Neural cell (in vitro differentiated cells): ENCODE measurements at regions not wholly inside any gene's neighbourhood (a gene's known extent, or its start where the extent isn't known, plus 50 kb on each side); places are given as distances from the start of the nearest gene placed in this dataset.

Experiments used
- H2AFZ ChIP-seq: fragments of 200-600, 300-800 bp; sonication (generic), shearing (Covaris generic); 2 replicates; pipeline ENCODE4 v1.6.0; 2014; ENCODE audit warnings: low read depth, mild to moderate bottlenecking, antibody characterized with exemption, low read length, moderate library complexity
- H3F3A ChIP-seq: fragments of 200-600 bp; shearing (Covaris generic); 2 replicates; pipeline ENCODE4 v1.6.1; 2016; ENCODE audit warnings: mild to moderate bottlenecking, moderate library complexity, mixed read lengths, antibody characterized with exemption, low read length; ENCODE audit not compliant: insufficient read depth, poor library complexity, severe bottlenecking
- H3K27ac ChIP-seq: fragments of 200-600, 300-800 bp; sonication (generic), shearing (Covaris generic); 2 replicates; pipeline ENCODE4 v1.5.1; 2014; ENCODE audit warnings: mild to moderate bottlenecking, low read length, moderate library complexity
- H3K27me3 ChIP-seq: fragments of 300-800, 200-600 bp; sonication (generic), shearing (Covaris generic); 2 replicates; pipeline ENCODE4 v1.6.0; 2014; ENCODE audit warnings: mild to moderate bottlenecking, low read depth, low read length, moderate library complexity; ENCODE audit not compliant: insufficient read depth
- H3K36me3 ChIP-seq: fragments of 300-800, 200-600 bp; sonication (generic), shearing (Covaris generic); 2 replicates; pipeline ENCODE4 v1.5.1; 2014; ENCODE audit warnings: mild to moderate bottlenecking, antibody characterized with exemption, low read length, moderate library complexity; ENCODE audit not compliant: insufficient read depth
- H3K4me2 ChIP-seq: fragments of 300-800, 200-600 bp; sonication (generic), shearing (Covaris generic); 2 replicates; pipeline ENCODE4 v1.6.0; 2014; ENCODE audit warnings: mild to moderate bottlenecking, low read length
- H3K4me3 ChIP-seq: fragments of 300-800, 200-600 bp; sonication (generic), shearing (Covaris generic); 2 replicates; pipeline ENCODE4 v1.5.1; 2014; ENCODE audit warnings: mild to moderate bottlenecking, low read length, moderate library complexity
- H3K79me2 ChIP-seq: fragments of 200-600 bp; shearing (Covaris generic); replicated peaks from 2 replicates; pipeline ENCODE4 v1.6.0; 2014; ENCODE audit warnings: mild to moderate bottlenecking, low read length, moderate library complexity; ENCODE audit not compliant: insufficient read depth
- H3K9ac ChIP-seq: fragments of 300-800, 200-600 bp; sonication (generic), shearing (Covaris generic); 2 replicates; pipeline ENCODE4 v1.6.1; 2016; ENCODE audit warnings: mild to moderate bottlenecking, low read length, mixed read lengths
- H3K9me2 ChIP-seq: fragments of 200-600 bp; shearing (Covaris generic); 2 replicates; pipeline ENCODE4 v1.6.1; 2016; ENCODE audit warnings: mild to moderate bottlenecking, low read length, mixed read lengths; ENCODE audit not compliant: insufficient read depth
- H3K9me3 ChIP-seq: fragments of 200-600, 300-800 bp; sonication (generic), shearing (Covaris generic); 2 replicates; pipeline ENCODE4 v1.6.1; 2016; ENCODE audit warnings: mild to moderate bottlenecking, mixed run types, low read length, moderate library complexity, mixed read lengths
- H4K20me1 ChIP-seq: fragments of 200-600 bp; shearing (Covaris generic); 2 replicates; pipeline ENCODE4 v1.6.1; 2016; ENCODE audit warnings: mild to moderate bottlenecking, mixed run types; ENCODE audit not compliant: insufficient read depth
- CTCF ChIP-seq: fragments of 450-650 bp; IDR thresholded peaks from 2 replicates; pipeline ENCODE4 v1.5.1; 2014; ENCODE audit warnings: antibody characterized with exemption, mild to moderate bottlenecking, moderate library complexity; ENCODE audit not compliant: poor library complexity, severe bottlenecking
- EP300 ChIP-seq: fragments of 450-650 bp; conservative IDR thresholded peaks from 2 replicates; pipeline ENCODE4 v1.6.1; 2014; ENCODE audit warnings: antibody characterized with exemption, mild to moderate bottlenecking, moderate library complexity; ENCODE audit not compliant: poor library complexity, severe bottlenecking
- EZH2 ChIP-seq: fragments of 200-600, 300-800 bp; shearing (Covaris generic), sonication (generic); IDR thresholded peaks from 2 replicates; pipeline ENCODE4 v1.6.1; 2014; ENCODE audit warnings: antibody characterized with exemption, low read length, borderline replicate concordance, mild to moderate bottlenecking; ENCODE audit not compliant: insufficient read depth, poor library complexity, severe bottlenecking
- MXI1 ChIP-seq: fragments of 450-650 bp; conservative IDR thresholded peaks from 2 replicates; pipeline ENCODE4 v1.6.1; 2014; ENCODE audit warnings: antibody characterized with exemption, mild to moderate bottlenecking; ENCODE audit not compliant: poor library complexity, severe bottlenecking
- POLR2AphosphoS5 ChIP-seq: IDR thresholded peaks from 2 replicates; pipeline ENCODE4 v1.6.1; 2012
- RAD21 ChIP-seq: fragments of 450-650 bp; conservative IDR thresholded peaks from 2 replicates; pipeline ENCODE4 v1.6.1; 2014; ENCODE audit warnings: antibody characterized with exemption, mild to moderate bottlenecking, moderate library complexity
- SMC3 ChIP-seq: fragments of 450-650 bp; conservative IDR thresholded peaks from 2 replicates; pipeline ENCODE4 v1.6.1; 2014; ENCODE audit warnings: antibody characterized with exemption, mild to moderate bottlenecking, moderate library complexity; ENCODE audit not compliant: poor library complexity
- TAF1 ChIP-seq: IDR thresholded peaks from 2 replicates; pipeline ENCODE4 v1.6.1; 2012; ENCODE audit warnings: low read depth
- TF ChIP-seq, protein P1 (sequence below): IDR thresholded peaks from 2 replicates; pipeline ENCODE4 v1.6.1; 2012; ENCODE audit warnings: borderline replicate concordance

DNA sequence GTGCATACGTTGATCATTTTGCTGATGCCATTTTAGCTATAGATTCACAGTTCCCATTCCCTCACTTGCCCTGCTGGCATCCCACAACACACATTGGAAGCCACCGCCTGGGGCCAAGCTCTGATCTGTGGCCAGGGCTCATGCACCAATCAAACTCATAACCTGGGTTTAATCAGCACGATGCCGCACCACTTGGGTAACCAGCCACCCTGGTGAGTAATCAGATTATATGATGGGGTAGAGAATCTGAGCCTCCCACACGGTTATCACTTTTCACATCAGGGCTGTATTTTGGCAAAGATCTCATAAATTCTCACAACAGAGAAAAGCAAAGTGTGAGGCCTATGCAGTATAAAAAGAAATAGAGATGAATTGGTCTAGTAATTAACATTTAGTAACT, 66.0 kb upstream of the TNFRSF19 start:
- Histone ChIP-seq H3K9me3 (no peaks in the 10 kb centered on the region), H3K4me2 (no peak overlapping the region), H3K9ac (no peak overlapping the region), H3K79me2 (no peaks in the 10 kb centered on the region), H3K27me3 (no peaks in the 10 kb centered on the region), H3K36me3 (no peaks in the 10 kb centered on the region), H3K4me3 (no peak overlapping the region), H4K20me1 (no peaks in the 10 kb centered on the region), H2AFZ (no peak overlapping the region), H3K27ac (no peak overlapping the region), H3K9me2 (no peaks in the 10 kb centered on the region), H3F3A (no peaks in the 10 kb centered on the region)
- TF ChIP-seq EZH2 (no peak), CTCF (no peak), EP300 (no peak), MXI1 (no peak)

DNA sequence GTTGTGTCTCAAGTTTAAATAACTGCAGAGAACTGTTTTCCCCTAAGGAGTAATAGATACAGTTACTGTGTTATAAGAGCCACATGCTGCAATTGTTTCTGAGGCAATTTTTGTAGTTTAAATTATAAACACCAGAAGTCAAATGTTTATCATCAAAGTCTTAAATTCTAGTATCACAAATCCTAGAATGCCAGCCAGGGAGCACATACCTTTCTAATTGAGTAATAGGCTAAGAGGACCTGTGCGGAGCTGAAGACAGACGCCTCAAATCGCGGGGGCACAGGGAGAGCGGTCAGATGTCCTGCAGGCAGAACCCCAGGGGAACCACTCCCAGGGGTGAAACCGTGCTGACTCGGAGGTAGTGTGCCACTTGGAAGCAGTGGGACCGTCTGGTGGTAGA, 65.2 kb upstream of the TNFRSF19 start:
- Histone ChIP-seq H3K27me3 (no peaks in the 10 kb centered on the region), H3K4me2 (no peak overlapping the region), H3F3A (no peaks in the 10 kb centered on the region), H3K9ac (no peak overlapping the region), H3K9me3 (no peaks in the 10 kb centered on the region), H3K36me3 (no peaks in the 10 kb centered on the region), H3K27ac (no peak overlapping the region), H3K79me2 (no peaks in the 10 kb centered on the region), H3K4me3 (no peak overlapping the region), H3K9me2 (no peaks in the 10 kb centered on the region), H2AFZ (no peak overlapping the region), H4K20me1 (no peaks in the 10 kb centered on the region)
- TF ChIP-seq SMC3 (no peak), RAD21 (no peak), CTCF (no peak), MXI1 (no peak), EP300 (no peak), POLR2AphosphoS5 (no peak), TAF1 (no peak), EZH2 (no peak)
- TF ChIP-seq, protein P1, sequence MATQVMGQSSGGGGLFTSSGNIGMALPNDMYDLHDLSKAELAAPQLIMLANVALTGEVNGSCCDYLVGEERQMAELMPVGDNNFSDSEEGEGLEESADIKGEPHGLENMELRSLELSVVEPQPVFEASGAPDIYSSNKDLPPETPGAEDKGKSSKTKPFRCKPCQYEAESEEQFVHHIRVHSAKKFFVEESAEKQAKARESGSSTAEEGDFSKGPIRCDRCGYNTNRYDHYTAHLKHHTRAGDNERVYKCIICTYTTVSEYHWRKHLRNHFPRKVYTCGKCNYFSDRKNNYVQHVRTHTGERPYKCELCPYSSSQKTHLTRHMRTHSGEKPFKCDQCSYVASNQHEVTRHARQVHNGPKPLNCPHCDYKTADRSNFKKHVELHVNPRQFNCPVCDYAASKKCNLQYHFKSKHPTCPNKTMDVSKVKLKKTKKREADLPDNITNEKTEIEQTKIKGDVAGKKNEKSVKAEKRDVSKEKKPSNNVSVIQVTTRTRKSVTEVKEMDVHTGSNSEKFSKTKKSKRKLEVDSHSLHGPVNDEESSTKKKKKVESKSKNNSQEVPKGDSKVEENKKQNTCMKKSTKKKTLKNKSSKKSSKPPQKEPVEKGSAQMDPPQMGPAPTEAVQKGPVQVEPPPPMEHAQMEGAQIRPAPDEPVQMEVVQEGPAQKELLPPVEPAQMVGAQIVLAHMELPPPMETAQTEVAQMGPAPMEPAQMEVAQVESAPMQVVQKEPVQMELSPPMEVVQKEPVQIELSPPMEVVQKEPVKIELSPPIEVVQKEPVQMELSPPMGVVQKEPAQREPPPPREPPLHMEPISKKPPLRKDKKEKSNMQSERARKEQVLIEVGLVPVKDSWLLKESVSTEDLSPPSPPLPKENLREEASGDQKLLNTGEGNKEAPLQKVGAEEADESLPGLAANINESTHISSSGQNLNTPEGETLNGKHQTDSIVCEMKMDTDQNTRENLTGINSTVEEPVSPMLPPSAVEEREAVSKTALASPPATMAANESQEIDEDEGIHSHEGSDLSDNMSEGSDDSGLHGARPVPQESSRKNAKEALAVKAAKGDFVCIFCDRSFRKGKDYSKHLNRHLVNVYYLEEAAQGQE: no peak
